ENCODE measurements at regions not wholly inside any gene's neighbourhood (a gene's known extent, or its start where the extent isn't known, plus 50 kb on each side); places are given as distances from the start of the nearest gene placed in this dataset.

DNA sequence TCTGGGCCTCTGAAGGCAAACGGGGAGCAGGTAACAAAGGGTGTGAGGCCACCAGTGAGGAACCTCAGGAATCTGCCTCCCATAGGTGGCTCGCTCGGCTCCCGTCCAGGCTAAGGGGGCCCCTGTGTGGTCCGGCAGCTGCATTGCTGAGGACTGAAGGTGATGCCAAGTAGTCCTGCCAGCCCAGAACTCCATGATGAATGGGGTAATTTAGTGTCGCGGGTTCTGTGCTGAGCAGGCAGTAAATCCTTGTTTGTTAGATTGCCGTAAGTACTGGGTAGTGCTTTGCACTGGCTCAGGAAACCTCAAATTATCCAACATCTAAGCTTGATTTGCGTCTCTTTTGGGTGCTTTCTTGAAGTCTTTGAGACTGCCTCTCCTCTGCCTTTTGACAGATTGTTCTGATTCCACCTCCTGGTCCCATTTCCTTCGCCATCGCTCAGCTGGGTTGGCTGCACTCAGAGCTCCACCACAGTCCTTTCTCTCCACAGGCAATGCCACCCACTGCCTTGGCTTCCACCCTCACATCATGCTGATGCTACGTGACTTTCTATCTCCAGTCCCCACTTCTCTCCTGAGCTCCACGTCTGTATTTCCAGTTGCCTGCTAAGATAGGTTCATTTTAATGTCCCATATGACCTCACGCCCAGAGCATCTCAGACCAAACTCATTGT is 392.0 kb downstream of the FUT8 start:
- Mint-ChIP-seq H3K36me3 (ENCODE audit: low read depth, unreplicated experiment) (no peaks in the 10 kb centered on the region), H3K4me3 (ENCODE audit: unreplicated experiment) (no peak overlapping the region), H3K27me3 (ENCODE audit: unreplicated experiment) (peaks cover 3% of the 10 kb centered on the region), H3K27ac (ENCODE audit: unreplicated experiment) (no peak overlapping the region), H3K4me1 (ENCODE audit: unreplicated experiment) (no peaks in the 10 kb centered on the region), H3K9me3 (ENCODE audit: unreplicated experiment) (no peaks in the 10 kb centered on the region)
- no peak for DNase-seq (ENCODE audit: low spot score)
- TF ChIP-seq, protein P1, sequence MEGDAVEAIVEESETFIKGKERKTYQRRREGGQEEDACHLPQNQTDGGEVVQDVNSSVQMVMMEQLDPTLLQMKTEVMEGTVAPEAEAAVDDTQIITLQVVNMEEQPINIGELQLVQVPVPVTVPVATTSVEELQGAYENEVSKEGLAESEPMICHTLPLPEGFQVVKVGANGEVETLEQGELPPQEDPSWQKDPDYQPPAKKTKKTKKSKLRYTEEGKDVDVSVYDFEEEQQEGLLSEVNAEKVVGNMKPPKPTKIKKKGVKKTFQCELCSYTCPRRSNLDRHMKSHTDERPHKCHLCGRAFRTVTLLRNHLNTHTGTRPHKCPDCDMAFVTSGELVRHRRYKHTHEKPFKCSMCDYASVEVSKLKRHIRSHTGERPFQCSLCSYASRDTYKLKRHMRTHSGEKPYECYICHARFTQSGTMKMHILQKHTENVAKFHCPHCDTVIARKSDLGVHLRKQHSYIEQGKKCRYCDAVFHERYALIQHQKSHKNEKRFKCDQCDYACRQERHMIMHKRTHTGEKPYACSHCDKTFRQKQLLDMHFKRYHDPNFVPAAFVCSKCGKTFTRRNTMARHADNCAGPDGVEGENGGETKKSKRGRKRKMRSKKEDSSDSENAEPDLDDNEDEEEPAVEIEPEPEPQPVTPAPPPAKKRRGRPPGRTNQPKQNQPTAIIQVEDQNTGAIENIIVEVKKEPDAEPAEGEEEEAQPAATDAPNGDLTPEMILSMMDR (IDR thresholded peaks at IDR 0.05; ENCODE audit: unreplicated experiment) = no peak

DNA sequence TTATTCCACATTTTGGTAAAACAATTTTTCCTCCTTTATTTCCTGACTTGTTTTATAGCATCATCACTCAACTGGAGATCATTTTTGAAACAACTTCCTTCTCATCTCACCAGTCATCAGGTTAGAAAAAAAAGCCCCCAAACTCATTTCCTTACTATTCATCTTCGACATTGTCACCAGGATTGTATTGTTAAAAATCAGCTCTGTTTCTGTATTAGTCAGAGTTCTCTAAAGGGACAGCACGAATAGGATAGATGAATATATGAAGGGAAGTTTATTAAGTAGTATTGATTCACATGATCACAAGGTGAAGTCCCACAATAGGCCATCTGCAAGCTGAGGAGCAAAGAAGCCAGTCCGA is 392.6 kb downstream of the FUT8 start:
- TF ChIP-seq, protein P1 (IDR thresholded peaks at IDR 0.05; ENCODE audit: unreplicated experiment) = no peak
- H3K27ac Mint-ChIP-seq (ENCODE audit: unreplicated experiment) = no peak overlapping the region
- peaks cover 2% of the 10 kb centered on the region for H3K36me3 Mint-ChIP-seq (ENCODE audit: low read depth, unreplicated experiment)
- no peak overlapping the region for H3K4me3 Mint-ChIP-seq (ENCODE audit: unreplicated experiment)
- H3K4me1 Mint-ChIP-seq (ENCODE audit: unreplicated experiment) = peaks cover 3% of the 10 kb centered on the region
- no peak for DNase-seq (ENCODE audit: low spot score)
- peaks cover 3% of the 10 kb centered on the region for H3K27me3 Mint-ChIP-seq (ENCODE audit: unreplicated experiment)
- H3K9me3 Mint-ChIP-seq (ENCODE audit: unreplicated experiment) = no peaks in the 10 kb centered on the region

DNA sequence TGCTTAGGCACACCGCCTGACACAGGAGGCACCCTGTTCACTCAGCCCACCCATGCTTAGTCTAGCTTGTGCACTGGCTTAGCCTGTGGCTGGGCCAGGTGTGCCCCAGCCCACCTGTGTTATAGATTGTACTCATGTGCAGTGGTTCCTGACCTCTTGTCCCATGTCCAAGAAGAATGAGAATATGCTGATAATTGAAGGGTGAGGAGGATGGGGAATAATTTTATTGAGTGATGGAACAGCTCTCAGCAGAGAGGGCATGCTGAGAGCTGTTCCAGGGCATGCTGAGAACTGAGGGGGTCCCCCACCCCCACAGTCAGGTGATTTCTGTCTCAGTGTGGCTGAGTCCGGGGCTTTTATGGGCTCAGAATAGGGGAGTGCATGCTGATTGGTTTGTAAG is 395.9 kb downstream of the FUT8 start:
- TF ChIP-seq, protein P1 (IDR thresholded peaks at IDR 0.05; ENCODE audit: unreplicated experiment) = no peak
- peaks cover 3% of the 10 kb centered on the region for H3K36me3 Mint-ChIP-seq (ENCODE audit: low read depth, unreplicated experiment)
- peaks cover 19% of the 10 kb centered on the region for H3K4me1 Mint-ChIP-seq (ENCODE audit: unreplicated experiment)
- peaks cover 2% of the 10 kb centered on the region for H3K27me3 Mint-ChIP-seq (ENCODE audit: unreplicated experiment)
- no peak overlapping the region for H3K4me3 Mint-ChIP-seq (ENCODE audit: unreplicated experiment)
- no peak for DNase-seq (ENCODE audit: low spot score)
- H3K9me3 Mint-ChIP-seq (ENCODE audit: unreplicated experiment) = no peaks in the 10 kb centered on the region
- no peak overlapping the region for H3K27ac Mint-ChIP-seq (ENCODE audit: unreplicated experiment)

DNA sequence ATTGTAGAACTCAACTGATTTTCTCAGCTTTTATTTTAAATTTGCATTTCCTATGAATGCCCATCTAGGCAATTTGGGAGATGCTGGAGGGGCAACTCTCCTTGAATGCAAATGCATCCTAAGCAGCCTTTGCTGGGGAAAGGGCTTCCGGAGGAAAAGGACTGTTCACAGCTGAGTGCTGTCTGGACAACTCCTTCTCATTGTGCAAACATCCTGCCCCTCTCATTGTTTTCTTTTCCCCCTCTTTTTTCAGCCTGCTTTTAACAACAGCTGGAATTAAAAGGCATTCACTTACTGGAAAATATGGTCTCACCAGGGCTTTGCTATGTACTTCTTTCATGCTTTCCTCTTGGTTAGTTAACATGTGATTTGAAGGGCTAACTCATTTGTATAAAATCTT is 397.8 kb downstream of the FUT8 start:
- Mint-ChIP-seq H3K27me3 (ENCODE audit: unreplicated experiment) (no peaks in the 10 kb centered on the region), H3K36me3 (ENCODE audit: low read depth, unreplicated experiment) (peaks cover 3% of the 10 kb centered on the region), H3K27ac (ENCODE audit: unreplicated experiment) (peak overlapping the region; percentile 91), H3K4me3 (ENCODE audit: unreplicated experiment) (no peak overlapping the region), H3K9me3 (ENCODE audit: unreplicated experiment) (no peaks in the 10 kb centered on the region), H3K4me1 (ENCODE audit: unreplicated experiment) (peaks cover 26% of the 10 kb centered on the region)
- TF ChIP-seq, protein P1 (IDR thresholded peaks at IDR 0.05; ENCODE audit: unreplicated experiment) = no peak
- DNase-seq (ENCODE audit: low spot score) = peak; percentile 30

DNA sequence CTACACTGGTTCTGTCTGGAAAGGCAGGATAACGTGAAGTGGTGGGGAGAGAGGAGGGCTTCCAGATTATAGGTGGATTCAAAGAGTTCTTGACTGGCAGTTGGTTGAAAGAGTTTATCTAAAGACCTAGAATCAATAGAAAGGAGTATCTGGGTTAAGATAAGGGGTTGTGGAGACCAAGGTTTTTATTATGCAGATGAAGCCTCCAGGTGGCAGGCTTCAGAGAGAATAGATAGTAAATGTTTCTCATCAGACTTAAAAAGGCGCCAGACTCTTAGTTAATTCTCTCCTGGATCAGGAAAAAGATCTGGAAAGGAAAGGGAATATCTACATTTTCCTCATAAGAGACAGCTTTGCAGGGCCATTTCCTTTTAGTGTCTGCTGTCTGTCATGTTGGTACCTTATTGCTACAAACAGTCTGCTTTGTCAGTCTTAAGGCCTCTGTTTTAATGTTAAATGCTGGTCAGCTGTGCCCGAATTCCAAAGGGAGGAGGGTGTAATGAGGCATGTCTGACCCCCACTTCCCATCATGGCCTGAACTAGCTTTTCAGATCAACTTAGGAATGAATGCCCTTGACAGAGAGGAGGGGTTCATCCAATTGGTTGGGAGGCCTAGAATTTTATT is 401.3 kb downstream of the FUT8 start:
- no peak overlapping the region for H3K27ac Mint-ChIP-seq (ENCODE audit: unreplicated experiment)
- no peaks in the 10 kb centered on the region for H3K27me3 Mint-ChIP-seq (ENCODE audit: unreplicated experiment)

More for the DNA sequence above, 401.3 kb downstream of the FUT8 start:
- Mint-ChIP-seq H3K4me3 (ENCODE audit: unreplicated experiment) (no peak overlapping the region), H3K4me1 (ENCODE audit: unreplicated experiment) (peaks cover 26% of the 10 kb centered on the region), H3K9me3 (ENCODE audit: unreplicated experiment) (no peaks in the 10 kb centered on the region), H3K36me3 (ENCODE audit: low read depth, unreplicated experiment) (peaks cover 3% of the 10 kb centered on the region)
- TF ChIP-seq, protein P1 (IDR thresholded peaks at IDR 0.05; ENCODE audit: unreplicated experiment) = no peak
- DNase-seq (ENCODE audit: low spot score) = no peak
